ENCODE measurements at regions not wholly inside any gene's neighbourhood (a gene's known extent, or its start where the extent isn't known, plus 50 kb on each side); places are given as distances from the start of the nearest gene placed in this dataset.

DNA sequence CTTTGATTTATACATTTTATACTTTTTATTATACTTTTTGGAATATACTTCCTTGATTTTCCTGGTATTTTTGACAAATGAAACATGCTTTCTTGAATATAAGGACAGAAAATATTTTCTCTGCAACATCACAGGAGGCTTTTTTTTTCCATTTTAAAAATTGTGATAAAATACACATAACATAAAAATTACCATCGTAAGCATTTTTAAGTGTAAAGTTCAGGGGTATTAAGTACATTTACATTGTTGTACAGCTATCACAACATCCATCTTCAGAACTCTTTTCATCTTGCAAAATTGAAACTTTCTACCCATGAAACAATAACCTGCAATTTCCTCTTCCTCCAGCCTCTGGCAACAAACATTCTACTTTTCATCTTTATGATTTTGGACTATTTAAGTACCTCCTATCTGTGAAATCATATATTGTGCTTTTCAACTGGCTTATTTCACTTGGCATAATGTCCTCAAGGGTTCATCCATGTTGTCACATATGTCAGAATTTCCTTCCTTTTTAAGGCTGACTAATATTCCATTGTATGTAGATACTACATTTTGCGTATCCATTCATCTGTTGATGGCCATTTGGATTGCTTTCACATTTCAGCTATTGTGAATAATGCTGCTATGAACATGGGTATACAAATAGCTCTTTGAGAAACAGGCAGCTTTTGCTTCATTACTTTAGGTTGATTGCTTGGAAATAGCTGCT lies 412.6 kb downstream of the RAPGEF2 start:
- ChIA-PET CTCF (no interaction called here), POLR2A (no interaction called here)
- no peak for ATAC-seq

DNA sequence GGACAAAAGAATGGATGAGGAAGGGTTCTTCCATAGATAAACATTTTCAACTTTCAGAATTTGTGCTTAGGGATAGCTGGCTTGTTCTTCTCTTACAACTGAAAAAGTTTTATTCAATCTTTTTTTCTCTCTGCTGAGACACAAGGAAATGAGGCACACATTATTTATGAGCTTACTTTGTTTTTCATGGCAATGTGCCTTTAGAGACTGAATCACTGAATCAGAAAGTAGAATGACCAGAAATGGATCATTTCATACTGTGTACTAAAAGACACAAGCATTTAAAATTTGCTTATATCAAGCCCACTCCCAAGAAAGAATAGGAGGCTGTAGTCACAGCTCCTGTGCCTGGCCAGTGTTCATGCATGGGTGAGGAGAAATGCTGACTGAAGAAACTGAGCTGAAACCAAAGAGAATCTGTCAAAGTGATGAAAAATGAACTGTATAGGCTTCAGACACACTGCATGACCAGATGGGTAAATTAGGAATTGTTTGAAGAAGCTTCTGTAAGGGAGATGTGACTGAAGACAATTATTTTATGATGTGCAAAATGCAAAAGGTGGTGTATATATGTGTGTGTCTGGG lies 413.8 kb downstream of the RAPGEF2 start:
- ChIA-PET POLR2A (no interaction called here), CTCF (no interaction called here)
- in situ Hi-C loops (cut with HindIII; ENCODE audit: low pct_unique_long_range_greater_than_20kb, low sequenced_read_pairs) = no loop called here
- intact Hi-C loops (cut with micrococcal nuclease; ENCODE audit: unreplicated experiment) = no loop called here
- DNase-seq (ENCODE audit: low read depth, low spot score) (no peak), ATAC-seq (no peak)
- no peak for TF ChIP-seq SIN3A (IDR thresholded peaks at IDR 0.05; ENCODE audit: borderline replicate concordance, insufficient read depth, low read depth, low read length)
- TF ChIP-seq, protein P1, sequence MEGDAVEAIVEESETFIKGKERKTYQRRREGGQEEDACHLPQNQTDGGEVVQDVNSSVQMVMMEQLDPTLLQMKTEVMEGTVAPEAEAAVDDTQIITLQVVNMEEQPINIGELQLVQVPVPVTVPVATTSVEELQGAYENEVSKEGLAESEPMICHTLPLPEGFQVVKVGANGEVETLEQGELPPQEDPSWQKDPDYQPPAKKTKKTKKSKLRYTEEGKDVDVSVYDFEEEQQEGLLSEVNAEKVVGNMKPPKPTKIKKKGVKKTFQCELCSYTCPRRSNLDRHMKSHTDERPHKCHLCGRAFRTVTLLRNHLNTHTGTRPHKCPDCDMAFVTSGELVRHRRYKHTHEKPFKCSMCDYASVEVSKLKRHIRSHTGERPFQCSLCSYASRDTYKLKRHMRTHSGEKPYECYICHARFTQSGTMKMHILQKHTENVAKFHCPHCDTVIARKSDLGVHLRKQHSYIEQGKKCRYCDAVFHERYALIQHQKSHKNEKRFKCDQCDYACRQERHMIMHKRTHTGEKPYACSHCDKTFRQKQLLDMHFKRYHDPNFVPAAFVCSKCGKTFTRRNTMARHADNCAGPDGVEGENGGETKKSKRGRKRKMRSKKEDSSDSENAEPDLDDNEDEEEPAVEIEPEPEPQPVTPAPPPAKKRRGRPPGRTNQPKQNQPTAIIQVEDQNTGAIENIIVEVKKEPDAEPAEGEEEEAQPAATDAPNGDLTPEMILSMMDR (IDR thresholded peaks at IDR 0.05) = no peak
- TF ChIP-seq, protein P2, sequence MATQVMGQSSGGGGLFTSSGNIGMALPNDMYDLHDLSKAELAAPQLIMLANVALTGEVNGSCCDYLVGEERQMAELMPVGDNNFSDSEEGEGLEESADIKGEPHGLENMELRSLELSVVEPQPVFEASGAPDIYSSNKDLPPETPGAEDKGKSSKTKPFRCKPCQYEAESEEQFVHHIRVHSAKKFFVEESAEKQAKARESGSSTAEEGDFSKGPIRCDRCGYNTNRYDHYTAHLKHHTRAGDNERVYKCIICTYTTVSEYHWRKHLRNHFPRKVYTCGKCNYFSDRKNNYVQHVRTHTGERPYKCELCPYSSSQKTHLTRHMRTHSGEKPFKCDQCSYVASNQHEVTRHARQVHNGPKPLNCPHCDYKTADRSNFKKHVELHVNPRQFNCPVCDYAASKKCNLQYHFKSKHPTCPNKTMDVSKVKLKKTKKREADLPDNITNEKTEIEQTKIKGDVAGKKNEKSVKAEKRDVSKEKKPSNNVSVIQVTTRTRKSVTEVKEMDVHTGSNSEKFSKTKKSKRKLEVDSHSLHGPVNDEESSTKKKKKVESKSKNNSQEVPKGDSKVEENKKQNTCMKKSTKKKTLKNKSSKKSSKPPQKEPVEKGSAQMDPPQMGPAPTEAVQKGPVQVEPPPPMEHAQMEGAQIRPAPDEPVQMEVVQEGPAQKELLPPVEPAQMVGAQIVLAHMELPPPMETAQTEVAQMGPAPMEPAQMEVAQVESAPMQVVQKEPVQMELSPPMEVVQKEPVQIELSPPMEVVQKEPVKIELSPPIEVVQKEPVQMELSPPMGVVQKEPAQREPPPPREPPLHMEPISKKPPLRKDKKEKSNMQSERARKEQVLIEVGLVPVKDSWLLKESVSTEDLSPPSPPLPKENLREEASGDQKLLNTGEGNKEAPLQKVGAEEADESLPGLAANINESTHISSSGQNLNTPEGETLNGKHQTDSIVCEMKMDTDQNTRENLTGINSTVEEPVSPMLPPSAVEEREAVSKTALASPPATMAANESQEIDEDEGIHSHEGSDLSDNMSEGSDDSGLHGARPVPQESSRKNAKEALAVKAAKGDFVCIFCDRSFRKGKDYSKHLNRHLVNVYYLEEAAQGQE (IDR thresholded peaks at IDR 0.05; ENCODE audit: insufficient read depth in 1 of 2, low read depth in 2 of 2, low read length in 1 of 2) = no peak
- TF ChIP-seq TCF7L2 (IDR thresholded peaks at IDR 0.05; ENCODE audit: low read depth, low read length) = no peak
- no peak for TF ChIP-seq POLR2AphosphoS5 (IDR thresholded peaks at IDR 0.05; ENCODE audit: low read depth, low read length)
- H3K9me3 ChIP-seq (ENCODE audit: control insufficient read depth, insufficient read depth, low read depth, low read length) = no peaks in the 10 kb centered on the region
- BruUV-seq (replicated peaks) = no TSS peak
- H3K27ac ChIP-seq (ENCODE audit: low read length) = no peak overlapping the region
- no peaks in the 10 kb centered on the region for H3K36me3 ChIP-seq (ENCODE audit: control insufficient read depth, insufficient read depth, low read length)
- no peaks in the 10 kb centered on the region for H3K4me1 ChIP-seq (ENCODE audit: control insufficient read depth, insufficient read depth, low read length)
- H3K27me3 ChIP-seq (ENCODE audit: control insufficient read depth, insufficient read depth, low read length) = no peaks in the 10 kb centered on the region
- no peak overlapping the region for H3K4me3 ChIP-seq (ENCODE audit: low read depth in 2 of 2, low read length in 2 of 2)

More for the DNA sequence above, 412.6 kb downstream of the RAPGEF2 start:
- H3K9me3 ChIP-seq (ENCODE audit: control insufficient read depth, insufficient read depth, low read depth, low read length) = no peaks in the 10 kb centered on the region
- no TSS peak for BruUV-seq (replicated peaks)
- H3K4me1 ChIP-seq (ENCODE audit: control insufficient read depth, insufficient read depth, low read length) = no peaks in the 10 kb centered on the region
- TF ChIP-seq SIN3A (IDR thresholded peaks at IDR 0.05; ENCODE audit: borderline replicate concordance, insufficient read depth, low read depth, low read length) (no peak), TCF7L2 (IDR thresholded peaks at IDR 0.05; ENCODE audit: low read depth, low read length) (no peak), POLR2AphosphoS5 (IDR thresholded peaks at IDR 0.05; ENCODE audit: low read depth, low read length) (no peak)
- TF ChIP-seq, protein P1 (IDR thresholded peaks at IDR 0.05) = no peak
- TF ChIP-seq, protein P2 (IDR thresholded peaks at IDR 0.05; ENCODE audit: insufficient read depth in 1 of 2, low read depth in 2 of 2, low read length in 1 of 2) = no peak
- DNase-seq (ENCODE audit: low read depth, low spot score) = no peak
- H3K27ac ChIP-seq (ENCODE audit: low read length) = no peak overlapping the region
- in situ Hi-C loops (cut with HindIII; ENCODE audit: low pct_unique_long_range_greater_than_20kb, low sequenced_read_pairs) = no loop called here
- no peaks in the 10 kb centered on the region for H3K36me3 ChIP-seq (ENCODE audit: control insufficient read depth, insufficient read depth, low read length)
- no peak overlapping the region for H3K4me3 ChIP-seq (ENCODE audit: low read depth in 2 of 2, low read length in 2 of 2)
- intact Hi-C loops (cut with micrococcal nuclease; ENCODE audit: unreplicated experiment) = no loop called here
- no peaks in the 10 kb centered on the region for H3K27me3 ChIP-seq (ENCODE audit: control insufficient read depth, insufficient read depth, low read length)

Data from Panc1 (cell line).